Brain microvascular endothelial cell (primary cell): ENCODE measurements at regions not wholly inside any gene's neighbourhood (a gene's known extent, or its start where the extent isn't known, plus 50 kb on each side); places are given as distances from the start of the nearest gene placed in this dataset.
"Not testable (repeated sequence)": the region's sequence is repeated elsewhere in the genome, so short reads cannot be mapped to it uniquely, and the experiment has no call there.

Experiments used
- DNase-seq: peaks from one replicate; pipeline ENCODE4 v3.0.0-alpha.2; 2020
- H3K27ac ChIP-seq: fragments of 250-450 bp; sonication (Bioruptor Pico); 2 replicates; pipeline ENCODE4 v1.5.1; 2020; ENCODE audit warnings: mild to moderate bottlenecking, moderate library complexity
- H3K27me3 ChIP-seq: fragments of 250-450 bp; sonication (Bioruptor Pico); replicated peaks from 2 replicates; pipeline ENCODE4 v1.5.1; 2020; ENCODE audit warnings: mild to moderate bottlenecking
- H3K36me3 ChIP-seq: fragments of 250-450 bp; sonication (Bioruptor Pico); replicated peaks from 2 replicates; pipeline ENCODE4 v1.5.1; 2020; ENCODE audit warnings: mild to moderate bottlenecking
- H3K4me3 ChIP-seq: 2 replicates; pipeline ENCODE4 v1.5.1; 2011; ENCODE audit warnings: low read depth, mild to moderate bottlenecking, control low read depth, low read length, moderate library complexity
- in situ Hi-C: cut with HindIII; loops from 2 replicates; pipeline ENCODE4 v1.10.0; 2017; ENCODE audit warnings: low sequenced_read_pairs, low pct_ligation_motif_present
- TF ChIP-seq, protein P1 (sequence below): IDR thresholded peaks from 2 replicates; pipeline ENCODE4 v1.5.1; 2011; ENCODE audit warnings: low read depth, mild to moderate bottlenecking, moderate library complexity, low read length, control low read depth, inconsistent platforms; ENCODE audit errors: missing control alignments

- Histone ChIP-seq H3K27ac (no peak overlapping the region), H3K4me3 (no peak overlapping the region), H3K36me3 (no peaks in the 10 kb centered on the region), H3K27me3 (no peaks in the 10 kb centered on the region)
- in situ Hi-C loops: no loop called here
- TF ChIP-seq, protein P1, sequence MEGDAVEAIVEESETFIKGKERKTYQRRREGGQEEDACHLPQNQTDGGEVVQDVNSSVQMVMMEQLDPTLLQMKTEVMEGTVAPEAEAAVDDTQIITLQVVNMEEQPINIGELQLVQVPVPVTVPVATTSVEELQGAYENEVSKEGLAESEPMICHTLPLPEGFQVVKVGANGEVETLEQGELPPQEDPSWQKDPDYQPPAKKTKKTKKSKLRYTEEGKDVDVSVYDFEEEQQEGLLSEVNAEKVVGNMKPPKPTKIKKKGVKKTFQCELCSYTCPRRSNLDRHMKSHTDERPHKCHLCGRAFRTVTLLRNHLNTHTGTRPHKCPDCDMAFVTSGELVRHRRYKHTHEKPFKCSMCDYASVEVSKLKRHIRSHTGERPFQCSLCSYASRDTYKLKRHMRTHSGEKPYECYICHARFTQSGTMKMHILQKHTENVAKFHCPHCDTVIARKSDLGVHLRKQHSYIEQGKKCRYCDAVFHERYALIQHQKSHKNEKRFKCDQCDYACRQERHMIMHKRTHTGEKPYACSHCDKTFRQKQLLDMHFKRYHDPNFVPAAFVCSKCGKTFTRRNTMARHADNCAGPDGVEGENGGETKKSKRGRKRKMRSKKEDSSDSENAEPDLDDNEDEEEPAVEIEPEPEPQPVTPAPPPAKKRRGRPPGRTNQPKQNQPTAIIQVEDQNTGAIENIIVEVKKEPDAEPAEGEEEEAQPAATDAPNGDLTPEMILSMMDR: no peak
- DNase-seq: no peak
These were observed 1209.8 kb upstream of the ACO1 start for GRCh38 chr9:31174681-31175080.

DNA sequence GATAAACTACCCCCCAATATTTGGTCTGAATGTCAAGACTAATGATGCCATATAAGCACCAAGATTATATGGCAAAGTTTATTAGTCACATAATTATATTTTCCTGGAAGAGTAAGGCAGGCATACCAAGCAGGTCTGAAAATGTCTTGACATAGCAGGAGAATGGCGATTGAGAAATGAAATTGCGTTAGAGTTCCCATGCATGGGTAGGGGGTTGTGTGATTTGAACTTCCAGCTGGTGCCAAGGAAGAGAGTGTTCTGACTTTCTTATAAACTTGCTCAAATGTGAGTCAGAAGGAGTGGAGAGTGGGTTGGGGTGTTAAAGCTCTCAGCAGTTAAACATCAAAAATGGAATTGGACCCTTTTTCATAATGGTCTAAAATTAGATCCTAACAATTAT, 1200.6 kb upstream of the ACO1 start:
- H3K36me3 ChIP-seq: no peaks in the 10 kb centered on the region
- H3K27me3 ChIP-seq: no peaks in the 10 kb centered on the region
- H3K27ac ChIP-seq: no peak overlapping the region
- in situ Hi-C loops: no loop called here
- TF ChIP-seq, protein P1: no peak
- no peak for DNase-seq
- H3K4me3 ChIP-seq: no peak overlapping the region

- in situ Hi-C loops: no loop called here
- DNase-seq: no peak
- H3K4me3 ChIP-seq: no peak overlapping the region
- TF ChIP-seq, protein P1: no peak
- H3K27ac ChIP-seq: no peak overlapping the region
- no peaks in the 10 kb centered on the region for H3K27me3 ChIP-seq
- H3K36me3 ChIP-seq: no peaks in the 10 kb centered on the region
These were observed 1198.6 kb upstream of the ACO1 start for GRCh38 chr9:31185831-31186230.

DNA sequence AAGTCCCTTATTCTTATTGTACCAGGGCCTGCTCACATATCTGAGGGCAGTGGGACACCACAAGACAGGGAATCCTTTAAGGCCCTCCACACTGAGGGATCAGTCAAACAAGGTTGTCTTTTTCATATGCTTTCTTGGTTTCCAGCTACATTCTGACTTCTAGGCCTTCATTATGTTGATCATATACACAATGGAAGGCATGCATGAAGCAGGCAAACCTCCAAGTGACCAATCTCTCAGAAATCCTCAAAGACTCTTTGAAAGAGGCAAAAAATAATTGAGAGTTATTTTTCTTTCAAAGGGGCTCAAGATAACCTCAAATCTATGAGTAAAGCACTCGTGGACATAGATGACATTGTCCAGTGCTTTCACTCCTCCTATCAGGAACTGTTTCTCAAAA, 1195.9 kb upstream of the ACO1 start:
- Histone ChIP-seq H3K36me3 (no peaks in the 10 kb centered on the region), H3K27ac (no peak overlapping the region), H3K27me3 (no peaks in the 10 kb centered on the region), H3K4me3 (no peak overlapping the region)
- DNase-seq: no peak
- in situ Hi-C loops: no loop called here
- TF ChIP-seq, protein P1: no peak

- no peak for DNase-seq
- Histone ChIP-seq H3K27me3 (no peaks in the 10 kb centered on the region), H3K36me3 (no peaks in the 10 kb centered on the region), H3K4me3 (no peak overlapping the region), H3K27ac (no peak overlapping the region)
- TF ChIP-seq, protein P1: no peak
- in situ Hi-C loops: no loop called here
These were observed 1173.4 kb upstream of the ACO1 start for GRCh38 chr9:31210978-31211570.

DNA sequence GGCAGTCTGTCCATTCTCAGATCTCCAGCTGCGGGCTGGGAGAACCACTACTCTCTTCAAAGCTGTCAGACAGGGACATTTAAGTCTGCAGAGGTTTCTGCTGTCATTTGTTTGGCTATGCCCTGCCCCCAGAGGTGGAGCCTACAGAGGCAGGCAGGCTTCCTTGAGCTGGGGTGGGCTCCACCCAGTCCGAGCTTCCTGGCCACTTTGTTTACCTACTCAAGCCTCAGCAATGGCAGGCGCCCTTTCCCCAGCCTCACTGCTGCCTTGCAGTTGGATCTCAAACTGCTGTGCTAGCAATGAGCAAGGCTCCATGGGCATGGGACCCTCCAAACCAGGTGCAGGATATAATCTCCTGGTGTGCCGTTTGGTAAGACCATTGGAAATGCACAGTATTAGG, 1154.5 kb upstream of the ACO1 start:
- H3K27ac ChIP-seq, in situ Hi-C loops, H3K36me3 ChIP-seq, H3K27me3 ChIP-seq, H3K4me3 ChIP-seq, DNase-seq: not testable (repeated sequence)
